DMS 273 treated with DMSO at 0.1 percent for 48 hours (cell line): ENCODE measurements at regions not wholly inside any gene's neighbourhood (a gene's known extent, or its start where the extent isn't known, plus 50 kb on each side); places are given as distances from the start of the nearest gene placed in this dataset.

ENCODE experiments used
- DNase-seq: peaks from one replicate; lab custom pipeline; 2025; lab: John Stamatoyannopoulos, UW

DNA sequence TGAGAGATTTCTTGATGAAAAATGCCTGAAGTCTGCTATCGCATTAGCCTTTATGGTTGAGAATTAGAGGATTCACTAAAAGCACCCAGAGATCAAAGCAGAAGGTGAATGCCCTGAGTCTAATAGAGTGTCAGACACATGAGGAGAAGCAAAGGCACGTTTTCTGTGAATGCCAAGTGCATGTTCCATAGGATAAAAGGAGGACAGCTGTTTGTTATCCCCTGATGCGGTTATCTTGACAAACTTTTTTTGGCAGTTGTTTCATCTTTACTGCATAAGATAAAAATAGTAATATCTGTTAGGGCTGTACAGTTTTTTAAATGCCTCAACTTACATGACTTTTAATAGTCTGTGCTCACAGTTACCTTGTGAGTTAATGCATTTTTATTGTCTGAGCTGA is 65.3 kb upstream of the CD96 start:
- peak; percentile 15 for DNase-seq

DNA sequence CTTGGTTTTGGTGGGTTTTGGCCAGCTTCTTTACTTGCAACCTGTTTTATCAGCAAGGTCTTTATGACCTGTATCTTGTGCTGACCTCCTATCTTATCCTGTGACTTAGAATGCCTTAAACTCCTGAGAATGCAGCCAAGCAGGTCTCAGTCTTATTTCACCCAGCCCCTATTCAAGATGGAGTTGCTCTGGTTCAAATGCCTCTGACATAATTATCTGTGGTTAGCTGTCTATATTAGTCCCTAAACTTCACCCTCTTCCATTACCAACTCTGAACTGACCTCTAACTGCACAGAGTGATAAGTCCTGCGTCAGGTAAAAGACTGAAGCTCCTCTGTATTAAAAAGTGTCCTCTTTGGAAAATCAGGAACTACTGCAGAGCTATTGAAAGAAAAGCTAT is 61.9 kb upstream of the CD96 start:
- DNase-seq: no peak

DNA sequence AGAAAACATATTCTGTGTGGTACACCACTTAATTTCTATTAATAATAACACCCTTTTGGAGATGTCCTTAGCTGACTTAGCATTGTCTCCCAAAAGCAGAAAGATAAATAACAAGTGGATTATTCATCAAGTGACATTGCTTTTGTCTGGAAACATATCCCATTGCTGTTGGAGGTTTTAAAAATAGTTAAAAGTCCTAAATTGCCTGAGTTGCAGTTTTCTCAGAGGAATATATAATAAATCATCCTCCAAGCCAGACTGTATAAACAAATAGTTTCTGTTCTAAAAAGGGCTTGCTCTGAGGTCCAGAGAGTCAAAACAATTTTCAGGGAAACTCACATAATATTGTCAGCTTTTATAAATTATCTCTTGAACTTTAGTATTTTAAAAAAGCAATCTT is 60.4 kb upstream of the CD96 start:
- no peak for DNase-seq

DNA sequence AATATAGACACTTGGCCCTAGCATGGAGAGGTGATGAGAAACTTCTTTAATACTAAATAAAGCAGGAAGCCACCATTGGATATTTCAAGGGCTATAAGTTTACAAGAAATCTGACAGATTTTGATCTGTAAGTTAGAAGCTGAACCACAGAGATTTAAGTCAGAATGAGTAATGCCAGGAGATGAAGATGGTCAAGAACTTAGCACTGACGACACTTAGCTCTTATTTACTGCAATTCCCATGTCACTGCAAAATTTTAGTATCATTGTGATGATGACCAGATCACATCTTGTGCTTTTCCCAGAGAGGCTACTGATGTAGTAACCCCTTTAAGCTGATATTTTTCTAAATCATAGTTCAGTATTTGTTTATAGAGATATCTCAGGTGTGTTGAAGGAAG is 59.4 kb upstream of the CD96 start:
- no peak for DNase-seq

DNA sequence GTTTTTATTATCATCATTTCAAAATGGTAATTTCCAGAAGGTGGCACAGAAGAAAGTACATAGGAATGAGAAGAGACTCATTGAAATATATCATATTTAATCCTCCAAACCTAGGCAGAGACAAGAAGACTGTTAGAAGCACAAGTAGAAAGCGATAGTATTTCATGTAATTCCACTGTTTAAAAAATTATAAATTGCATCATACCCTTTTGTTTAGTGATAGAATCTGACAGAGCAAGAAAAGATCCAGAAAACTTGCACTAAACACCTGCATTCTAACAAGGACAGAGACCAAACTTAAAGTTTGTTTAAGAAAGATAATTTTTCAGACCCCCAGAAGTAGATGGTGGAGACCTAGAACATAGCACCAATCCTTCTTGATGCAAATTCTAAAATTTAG is 56.9 kb upstream of the CD96 start:
- DNase-seq: no peak
